ENCODE measurements at regions not wholly inside any gene's neighbourhood (a gene's known extent, or its start where the extent isn't known, plus 50 kb on each side); places are given as distances from the start of the nearest gene placed in this dataset.

DNA sequence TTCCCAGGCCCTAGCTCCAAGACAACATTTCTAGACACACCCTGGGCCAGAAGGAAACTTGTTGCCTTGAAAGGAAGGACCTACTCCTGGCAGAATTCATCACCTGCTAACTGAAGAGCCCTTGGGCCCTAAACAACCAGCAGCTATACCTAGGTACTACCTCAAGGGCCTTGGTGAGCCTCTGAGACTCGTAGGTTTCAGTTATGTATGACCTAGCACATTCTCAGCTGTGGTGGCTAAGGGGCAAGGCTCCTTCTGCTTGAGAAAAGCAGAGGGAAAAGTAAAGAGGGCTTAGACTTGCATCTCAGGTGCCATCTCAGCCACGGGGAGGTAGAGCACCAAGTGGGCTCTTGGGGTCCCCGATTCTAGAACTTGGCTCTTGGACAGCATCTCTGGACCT lies 132.3 kb upstream of the NHSL1 start:
- no peak for DNase-seq (ENCODE audit: extremely low spot score)
- CTCF ChIA-PET = interaction anchor here (0.8 kb wide), 2 partner anchors 9 to 11 kb away, joined by 3 read pairs; no protein-coding TSS in a partner anchor
- POLR2A ChIA-PET = no interaction called here
- TF ChIP-seq, protein P1, sequence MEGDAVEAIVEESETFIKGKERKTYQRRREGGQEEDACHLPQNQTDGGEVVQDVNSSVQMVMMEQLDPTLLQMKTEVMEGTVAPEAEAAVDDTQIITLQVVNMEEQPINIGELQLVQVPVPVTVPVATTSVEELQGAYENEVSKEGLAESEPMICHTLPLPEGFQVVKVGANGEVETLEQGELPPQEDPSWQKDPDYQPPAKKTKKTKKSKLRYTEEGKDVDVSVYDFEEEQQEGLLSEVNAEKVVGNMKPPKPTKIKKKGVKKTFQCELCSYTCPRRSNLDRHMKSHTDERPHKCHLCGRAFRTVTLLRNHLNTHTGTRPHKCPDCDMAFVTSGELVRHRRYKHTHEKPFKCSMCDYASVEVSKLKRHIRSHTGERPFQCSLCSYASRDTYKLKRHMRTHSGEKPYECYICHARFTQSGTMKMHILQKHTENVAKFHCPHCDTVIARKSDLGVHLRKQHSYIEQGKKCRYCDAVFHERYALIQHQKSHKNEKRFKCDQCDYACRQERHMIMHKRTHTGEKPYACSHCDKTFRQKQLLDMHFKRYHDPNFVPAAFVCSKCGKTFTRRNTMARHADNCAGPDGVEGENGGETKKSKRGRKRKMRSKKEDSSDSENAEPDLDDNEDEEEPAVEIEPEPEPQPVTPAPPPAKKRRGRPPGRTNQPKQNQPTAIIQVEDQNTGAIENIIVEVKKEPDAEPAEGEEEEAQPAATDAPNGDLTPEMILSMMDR (IDR thresholded peaks at IDR 0.05; ENCODE audit: control extremely low read depth, extremely low read depth, low read depth, missing control alignments) = no peak

DNA sequence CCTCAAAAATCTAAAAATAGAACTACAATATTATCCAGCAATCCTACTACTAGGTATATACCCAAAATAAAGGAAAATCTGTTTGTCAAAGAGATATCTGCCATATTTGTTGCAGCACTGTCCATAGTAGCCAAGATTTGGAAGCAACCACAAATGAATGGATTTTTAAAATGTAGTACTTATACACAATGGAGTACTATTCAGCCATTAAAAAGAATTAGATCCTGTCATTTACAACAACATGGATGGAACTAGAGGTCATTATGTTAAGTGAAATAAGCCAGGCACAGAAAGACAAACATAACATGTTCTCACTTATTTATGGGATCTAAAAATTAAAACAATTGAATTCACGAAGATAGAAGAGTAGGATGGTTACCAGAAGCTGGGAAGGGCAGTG lies 135.7 kb upstream of the CCDC28A start:
- TF ChIP-seq, protein P1 (IDR thresholded peaks at IDR 0.05; ENCODE audit: control extremely low read depth, extremely low read depth, low read depth, missing control alignments) = no peak
- ChIA-PET CTCF (interaction anchor here (1.0 to 2.8 kb wide), 2 partner anchors 8 to 10 kb away, joined by 3 to 8 read pairs; no protein-coding TSS in a partner anchor), POLR2A (no interaction called here)
- no peak for DNase-seq (ENCODE audit: extremely low spot score)

DNA sequence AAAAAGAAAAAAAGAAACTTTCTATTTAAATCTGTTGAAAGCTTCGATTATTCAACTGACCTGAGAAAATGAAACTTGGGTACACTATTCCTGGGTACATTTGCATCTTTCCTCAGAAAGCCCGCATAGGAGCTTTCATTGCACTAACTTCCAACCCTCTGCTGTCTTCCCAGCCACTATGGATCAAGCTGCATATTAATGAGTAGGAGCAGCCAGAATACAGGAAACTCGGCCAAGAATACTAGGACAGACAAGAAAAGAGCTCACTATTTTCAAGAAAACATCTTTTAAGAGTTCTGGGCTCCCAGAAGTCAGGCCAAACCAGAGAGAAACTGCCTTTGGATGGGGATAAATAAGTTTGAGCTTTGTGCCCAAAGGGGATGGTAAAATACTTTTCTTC lies 135.0 kb upstream of the CCDC28A start:
- ChIA-PET CTCF (interaction anchor here (1.0 to 2.8 kb wide), 4 partner anchors 9 to 13 kb away, joined by 3 to 9 read pairs (median 6); no protein-coding TSS in a partner anchor), POLR2A (interaction anchor here (0.8 kb wide), 1 partner anchor 13 kb away, joined by 3 read pairs; no protein-coding TSS in a partner anchor)
- DNase-seq (ENCODE audit: extremely low spot score) = no peak
- TF ChIP-seq, protein P1 (IDR thresholded peaks at IDR 0.05; ENCODE audit: control extremely low read depth, extremely low read depth, low read depth, missing control alignments) = no peak

DNA sequence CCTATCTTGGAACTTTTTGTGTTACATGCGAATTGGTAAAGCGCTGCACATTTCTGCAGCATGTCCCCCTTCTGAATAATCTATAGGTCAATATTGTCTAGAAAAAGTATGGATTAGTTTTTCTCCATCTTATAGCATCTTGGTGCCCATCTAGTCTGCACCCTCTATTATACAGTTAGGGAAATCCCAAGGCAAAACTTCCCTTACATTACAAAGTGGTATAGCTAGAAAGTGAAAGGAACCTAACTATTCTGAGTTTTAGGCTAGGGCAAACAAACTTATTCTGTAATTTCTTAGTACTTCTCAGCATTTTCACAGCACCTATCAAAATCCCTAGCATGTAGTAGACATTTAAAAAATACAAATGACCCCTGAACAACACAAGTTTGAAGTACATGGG lies 133.5 kb upstream of the CCDC28A start:
- no peak for DNase-seq (ENCODE audit: extremely low spot score)
- POLR2A ChIA-PET = no interaction called here
- TF ChIP-seq, protein P1 (IDR thresholded peaks at IDR 0.05; ENCODE audit: control extremely low read depth, extremely low read depth, low read depth, missing control alignments) = no peak
- CTCF ChIA-PET = interaction anchor here (1.6 to 2.8 kb wide), 5 partner anchors 10 to 79 kb away, joined by 4 to 9 read pairs (median 8); no protein-coding TSS in a partner anchor

DNA sequence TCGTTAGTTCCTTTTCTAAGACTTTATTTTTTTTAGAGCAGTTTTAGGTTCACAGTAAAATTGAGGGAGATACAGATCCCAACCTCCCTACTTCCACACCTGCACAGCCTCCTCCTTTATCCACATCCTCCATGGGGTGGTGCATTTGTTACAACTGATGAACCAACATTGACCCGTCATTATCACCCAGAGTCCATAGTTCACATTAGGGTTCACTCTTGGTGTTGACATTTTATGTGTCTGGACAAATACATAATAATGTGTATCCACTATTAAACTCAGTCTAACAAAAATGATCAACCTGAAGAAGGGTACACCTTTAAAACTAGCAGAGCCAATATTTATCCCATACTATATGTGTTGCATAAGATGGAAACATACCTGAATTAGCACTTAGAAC lies 130.4 kb upstream of the CCDC28A start:
- CTCF ChIA-PET = interaction anchor here (1.2 kb wide), 1 partner anchor 12 kb away, joined by 3 read pairs; no protein-coding TSS in a partner anchor
- POLR2A ChIA-PET = no interaction called here
- TF ChIP-seq, protein P1 (IDR thresholded peaks at IDR 0.05; ENCODE audit: control extremely low read depth, extremely low read depth, low read depth, missing control alignments) = no peak
- no peak for DNase-seq (ENCODE audit: extremely low spot score)

DNA sequence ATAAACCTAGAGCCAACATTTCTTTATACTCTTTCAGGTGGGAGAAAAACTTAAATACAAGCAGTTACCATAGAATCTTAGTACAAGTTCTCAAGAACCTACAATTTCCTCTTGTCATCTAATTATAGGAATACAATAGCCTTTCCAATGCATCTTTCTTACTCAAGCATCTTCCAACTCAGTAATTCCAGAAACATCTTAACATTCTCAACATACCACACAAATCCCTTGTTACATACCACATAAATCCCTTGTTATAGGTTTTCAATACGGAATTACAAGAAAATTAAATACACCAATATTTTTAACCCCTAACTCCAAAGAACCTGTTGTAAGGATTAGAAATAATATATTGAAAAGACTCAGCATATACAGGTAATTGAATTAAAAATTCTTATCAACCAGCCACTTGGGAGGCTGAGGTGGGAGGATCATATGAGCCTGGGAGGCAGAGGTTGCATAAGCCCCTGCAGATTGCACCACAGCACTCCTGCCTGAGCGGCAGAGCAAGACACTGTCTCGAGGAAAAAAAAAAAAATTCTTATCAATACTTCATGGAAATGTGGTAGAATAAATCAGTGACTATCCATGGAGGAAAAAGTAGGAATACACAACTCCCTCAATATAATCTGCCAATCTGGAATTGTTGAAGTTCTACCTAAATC lies 127.5 kb upstream of the CCDC28A start:
- ChIA-PET POLR2A (no interaction called here), CTCF (no interaction called here)
- TF ChIP-seq, protein P1 (IDR thresholded peaks at IDR 0.05; ENCODE audit: control extremely low read depth, extremely low read depth, low read depth, missing control alignments) = no peak
- no peak for DNase-seq (ENCODE audit: extremely low spot score)
